ENCODE measurements at regions not wholly inside any gene's neighbourhood (a gene's known extent, or its start where the extent isn't known, plus 50 kb on each side); places are given as distances from the start of the nearest gene placed in this dataset.

DNA sequence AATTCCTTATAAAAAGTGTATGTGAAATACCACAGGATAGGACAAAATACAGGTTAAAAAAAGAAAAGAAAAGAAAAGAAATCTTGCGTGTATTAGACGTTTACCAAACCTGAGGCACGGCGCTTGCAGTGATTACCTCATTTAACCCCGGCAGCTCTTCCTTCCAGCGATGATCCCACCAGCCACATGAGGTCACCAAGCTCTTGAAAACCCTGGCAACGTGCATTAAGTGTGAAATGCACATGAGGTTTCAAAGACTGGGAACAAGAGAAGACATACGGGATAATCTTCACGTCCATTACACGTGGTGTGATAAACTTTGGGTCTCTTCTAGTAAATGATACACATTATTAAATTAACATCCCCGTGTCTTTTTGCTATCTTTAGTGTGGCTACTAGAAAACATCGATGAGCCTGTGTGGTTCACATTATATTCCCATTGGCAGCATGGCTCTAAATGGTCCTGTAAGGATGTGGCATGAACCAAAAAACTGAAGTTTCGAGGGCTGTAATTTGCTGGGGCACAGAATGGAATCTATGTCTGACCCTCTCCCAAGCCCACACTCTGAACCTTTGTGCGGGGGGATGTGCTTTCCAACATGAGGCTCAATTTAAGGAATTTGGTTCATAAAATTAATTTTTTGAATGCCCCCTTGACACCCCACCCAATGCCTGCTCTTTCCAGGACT lies 59.2 kb upstream of the THBS2 start:
- intact Hi-C loops (cut with DNase I), result no loop called here
- Histone ChIP-seq H3K4me3 (no peak overlapping the region), H3K4me1 (no peaks in the 10 kb centered on the region), H3K9me3 (no peaks in the 10 kb centered on the region), H3K36me3 (no peaks in the 10 kb centered on the region), H3K27me3 (no peaks in the 10 kb centered on the region), H3K27ac (no peak overlapping the region)
- DNase-seq (ENCODE audit: low spot score in 2 of 2), result peak in 1 of 2 donors; percentile 44
- TF ChIP-seq, protein P1, sequence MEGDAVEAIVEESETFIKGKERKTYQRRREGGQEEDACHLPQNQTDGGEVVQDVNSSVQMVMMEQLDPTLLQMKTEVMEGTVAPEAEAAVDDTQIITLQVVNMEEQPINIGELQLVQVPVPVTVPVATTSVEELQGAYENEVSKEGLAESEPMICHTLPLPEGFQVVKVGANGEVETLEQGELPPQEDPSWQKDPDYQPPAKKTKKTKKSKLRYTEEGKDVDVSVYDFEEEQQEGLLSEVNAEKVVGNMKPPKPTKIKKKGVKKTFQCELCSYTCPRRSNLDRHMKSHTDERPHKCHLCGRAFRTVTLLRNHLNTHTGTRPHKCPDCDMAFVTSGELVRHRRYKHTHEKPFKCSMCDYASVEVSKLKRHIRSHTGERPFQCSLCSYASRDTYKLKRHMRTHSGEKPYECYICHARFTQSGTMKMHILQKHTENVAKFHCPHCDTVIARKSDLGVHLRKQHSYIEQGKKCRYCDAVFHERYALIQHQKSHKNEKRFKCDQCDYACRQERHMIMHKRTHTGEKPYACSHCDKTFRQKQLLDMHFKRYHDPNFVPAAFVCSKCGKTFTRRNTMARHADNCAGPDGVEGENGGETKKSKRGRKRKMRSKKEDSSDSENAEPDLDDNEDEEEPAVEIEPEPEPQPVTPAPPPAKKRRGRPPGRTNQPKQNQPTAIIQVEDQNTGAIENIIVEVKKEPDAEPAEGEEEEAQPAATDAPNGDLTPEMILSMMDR (IDR thresholded peaks at IDR 0.05), result no peak

DNA sequence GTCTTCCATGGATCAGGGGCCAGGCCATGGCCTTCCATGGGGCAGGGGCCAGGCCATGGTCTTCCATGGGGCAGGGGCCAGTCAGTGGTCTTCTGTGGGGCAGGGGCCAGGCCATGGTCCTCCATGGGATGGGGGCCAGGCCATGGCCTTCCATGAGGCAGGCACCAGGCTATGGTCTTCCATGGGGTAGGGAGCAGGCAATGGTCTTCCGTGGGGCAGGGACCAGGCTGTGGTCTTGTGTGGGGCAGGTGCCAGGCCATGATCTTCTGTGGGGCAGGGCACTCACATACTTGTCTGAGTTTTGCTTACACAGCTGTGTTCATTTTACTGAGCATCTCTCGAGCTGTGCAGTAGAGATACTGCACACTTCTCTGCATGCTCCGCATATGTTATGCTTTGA lies 57.3 kb upstream of the THBS2 start:
- DNase-seq (ENCODE audit: low spot score in 2 of 2), result no peak
- Histone ChIP-seq H3K4me1 (no peaks in the 10 kb centered on the region), H3K4me3 (no peak overlapping the region), H3K27me3 (no peaks in the 10 kb centered on the region), H3K9me3 (no peaks in the 10 kb centered on the region), H3K27ac (no peak overlapping the region), H3K36me3 (no peaks in the 10 kb centered on the region)
- intact Hi-C loops (cut with DNase I), result no loop called here
- TF ChIP-seq, protein P1 (IDR thresholded peaks at IDR 0.05), result no peak

Data from ascending aorta (tissue), 2 donors.